ENCODE measurements at regions not wholly inside any gene's neighbourhood (a gene's known extent, or its start where the extent isn't known, plus 50 kb on each side); places are given as distances from the start of the nearest gene placed in this dataset.

DNA sequence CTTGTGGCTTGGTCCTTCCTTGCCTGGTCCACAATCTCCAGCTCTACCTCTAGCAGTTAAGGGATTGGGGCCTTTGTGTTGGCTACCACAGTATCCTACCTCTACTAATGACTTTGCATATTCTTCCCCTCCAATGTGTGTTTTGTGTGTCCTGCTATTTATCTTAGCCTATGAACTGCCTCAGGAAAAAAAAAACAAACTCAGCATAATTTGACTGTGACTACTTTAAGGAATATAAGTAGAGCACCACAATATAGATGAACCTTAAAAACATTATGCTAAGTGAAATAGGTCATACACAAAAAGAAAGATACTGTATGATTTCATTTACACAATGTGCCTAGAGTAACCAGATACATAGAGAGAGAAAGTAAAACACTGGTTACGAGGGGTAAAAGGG, 61.3 kb upstream of the PTPN13 start:
- TF ChIP-seq, protein P1, sequence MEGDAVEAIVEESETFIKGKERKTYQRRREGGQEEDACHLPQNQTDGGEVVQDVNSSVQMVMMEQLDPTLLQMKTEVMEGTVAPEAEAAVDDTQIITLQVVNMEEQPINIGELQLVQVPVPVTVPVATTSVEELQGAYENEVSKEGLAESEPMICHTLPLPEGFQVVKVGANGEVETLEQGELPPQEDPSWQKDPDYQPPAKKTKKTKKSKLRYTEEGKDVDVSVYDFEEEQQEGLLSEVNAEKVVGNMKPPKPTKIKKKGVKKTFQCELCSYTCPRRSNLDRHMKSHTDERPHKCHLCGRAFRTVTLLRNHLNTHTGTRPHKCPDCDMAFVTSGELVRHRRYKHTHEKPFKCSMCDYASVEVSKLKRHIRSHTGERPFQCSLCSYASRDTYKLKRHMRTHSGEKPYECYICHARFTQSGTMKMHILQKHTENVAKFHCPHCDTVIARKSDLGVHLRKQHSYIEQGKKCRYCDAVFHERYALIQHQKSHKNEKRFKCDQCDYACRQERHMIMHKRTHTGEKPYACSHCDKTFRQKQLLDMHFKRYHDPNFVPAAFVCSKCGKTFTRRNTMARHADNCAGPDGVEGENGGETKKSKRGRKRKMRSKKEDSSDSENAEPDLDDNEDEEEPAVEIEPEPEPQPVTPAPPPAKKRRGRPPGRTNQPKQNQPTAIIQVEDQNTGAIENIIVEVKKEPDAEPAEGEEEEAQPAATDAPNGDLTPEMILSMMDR (IDR thresholded peaks at IDR 0.05): no peak
- no peak for TF ChIP-seq EZH2 (IDR thresholded peaks at IDR 0.05; ENCODE audit: borderline replicate concordance, insufficient read depth, low read depth, low read length, poor library complexity, severe bottlenecking)
